Stimulated activated CD4-positive, alpha-beta T cell treated with anti-CD3 and anti-CD28 coated beads, Interleukin-2, amount 100 ng/mL, for 48 hours (primary cell): ENCODE measurements at regions not wholly inside any gene's neighbourhood (a gene's known extent, or its start where the extent isn't known, plus 50 kb on each side); places are given as distances from the start of the nearest gene placed in this dataset.

Experiments
- DNase-seq, 2 donors: peaks; one replicate each; pipeline ENCODE4 v3.0.0-alpha.2; 2020

- no peak for DNase-seq
Measured at GRCh38 chr7:47221826-47222225, 360.1 kb downstream of the TNS3 start.

GRCh38 chr7:47218378-47219176 is 363.3 kb downstream of the TNS3 start:
- DNase-seq: no peak

GRCh38 chr7:47217570-47218360 is 364.1 kb downstream of the TNS3 start:
- no peak for DNase-seq

GRCh38 chr7:47217086-47217485 is 364.8 kb downstream of the TNS3 start:
- DNase-seq: no peak

- DNase-seq: no peak
Measured at GRCh38 chr7:47216439-47216838, 365.5 kb downstream of the TNS3 start.

- no peak for DNase-seq
Measured at GRCh38 chr7:47215640-47216039, 366.3 kb downstream of the TNS3 start.

- no peak for DNase-seq
Measured at GRCh38 chr7:47215049-47215448, 366.9 kb downstream of the TNS3 start.

- DNase-seq: no peak
Measured at GRCh38 chr7:47213276-47213675, 368.6 kb downstream of the TNS3 start.

GRCh38 chr7:47211519-47211973 is 370.4 kb downstream of the TNS3 start:
- DNase-seq: no peak

DNA sequence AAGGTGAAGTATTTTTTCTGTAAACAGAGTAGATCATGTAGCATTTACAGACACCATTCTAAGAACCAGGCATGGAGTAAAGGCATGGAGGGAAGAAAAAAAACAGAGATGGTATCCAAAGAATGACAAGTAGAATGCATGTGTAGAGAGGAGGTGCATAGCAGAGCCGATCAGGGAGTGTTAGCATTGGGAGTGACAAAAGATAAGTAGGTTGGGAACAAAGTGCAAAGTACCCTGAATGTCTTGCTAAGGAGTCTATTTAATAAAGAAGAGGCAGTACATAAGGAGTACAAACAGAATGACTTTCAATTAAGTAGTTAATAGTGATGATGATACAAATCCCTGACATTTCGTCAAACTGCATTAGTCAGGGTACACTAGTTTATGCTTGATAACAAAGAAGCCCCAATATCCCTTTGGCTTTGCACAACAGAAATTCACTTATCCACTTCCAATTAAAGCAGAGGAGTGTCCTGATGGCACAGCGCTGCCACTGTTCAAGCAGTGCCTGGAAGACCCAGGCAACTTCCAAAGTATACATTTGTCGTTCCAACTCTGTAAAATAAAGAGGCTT is 371.5 kb downstream of the TNS3 start:
- no peak for DNase-seq

GRCh38 chr7:47207956-47208355 is 374.0 kb downstream of the TNS3 start:
- no peak for DNase-seq

DNA sequence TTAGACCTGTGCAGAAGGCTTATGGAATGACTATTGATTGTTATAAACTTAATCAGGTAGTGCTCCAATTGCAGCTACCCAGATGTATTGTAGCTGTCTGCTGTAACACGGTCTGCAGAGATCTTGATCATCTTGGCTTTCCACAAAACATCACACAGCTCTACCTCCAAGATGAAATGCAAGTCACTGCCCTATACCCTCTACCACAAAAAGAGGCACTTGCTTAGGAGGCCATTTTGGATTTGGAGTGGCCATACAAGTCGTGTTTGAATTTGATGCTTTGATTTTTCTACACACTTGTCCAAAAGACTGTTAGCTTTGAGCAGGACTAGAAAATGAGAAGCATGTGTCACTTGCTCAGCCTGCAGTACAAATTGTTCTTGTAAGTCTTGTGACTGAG is 377.2 kb downstream of the TNS3 start:
- DNase-seq: no peak

GRCh38 chr7:47202146-47202783 is 379.6 kb downstream of the TNS3 start:
- DNase-seq: no peak

- DNase-seq: no peak
Measured at GRCh38 chr7:47198159-47198558, 383.8 kb downstream of the TNS3 start.

DNA sequence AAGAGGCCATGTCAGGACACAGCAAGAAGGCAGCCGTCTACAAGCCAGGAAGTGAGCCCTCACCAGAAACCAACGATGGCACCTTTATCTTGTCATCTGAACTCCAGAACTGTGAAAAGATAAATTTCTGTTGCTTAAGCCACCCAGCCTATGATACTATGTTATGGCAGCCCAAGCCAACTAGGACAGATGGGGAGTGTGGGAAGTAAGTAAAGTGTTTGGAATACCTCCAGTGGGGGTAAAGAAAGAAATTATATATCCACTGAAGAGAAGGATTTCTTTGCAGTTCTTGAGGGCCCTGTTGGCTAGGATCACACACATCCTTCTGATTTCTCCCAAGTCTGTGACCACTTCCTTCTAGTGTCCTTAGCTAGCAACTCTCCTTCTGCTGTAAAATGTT is 384.4 kb downstream of the TNS3 start:
- DNase-seq: no peak

DNA sequence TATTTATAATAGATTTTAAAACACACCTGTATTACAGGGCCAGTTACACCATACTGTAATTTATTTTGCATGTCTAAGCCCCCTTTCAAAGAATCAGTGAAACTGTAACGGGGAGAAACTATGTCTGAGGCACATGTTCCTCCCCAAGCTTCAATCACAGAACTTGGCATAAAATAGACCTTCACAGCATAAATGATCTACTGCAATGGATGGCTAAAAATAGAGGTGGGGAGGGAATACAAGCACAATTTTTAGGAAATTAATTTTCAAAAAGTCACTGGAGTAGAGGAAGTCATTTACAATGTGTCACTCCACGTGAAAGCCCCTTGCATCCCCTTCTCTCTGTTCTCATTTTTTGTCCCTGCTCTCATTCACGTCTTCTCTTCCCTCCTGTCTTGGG is 385.2 kb downstream of the TNS3 start:
- DNase-seq: no peak

GRCh38 chr7:47196106-47196645 is 385.7 kb downstream of the TNS3 start:
- no peak for DNase-seq

DNA sequence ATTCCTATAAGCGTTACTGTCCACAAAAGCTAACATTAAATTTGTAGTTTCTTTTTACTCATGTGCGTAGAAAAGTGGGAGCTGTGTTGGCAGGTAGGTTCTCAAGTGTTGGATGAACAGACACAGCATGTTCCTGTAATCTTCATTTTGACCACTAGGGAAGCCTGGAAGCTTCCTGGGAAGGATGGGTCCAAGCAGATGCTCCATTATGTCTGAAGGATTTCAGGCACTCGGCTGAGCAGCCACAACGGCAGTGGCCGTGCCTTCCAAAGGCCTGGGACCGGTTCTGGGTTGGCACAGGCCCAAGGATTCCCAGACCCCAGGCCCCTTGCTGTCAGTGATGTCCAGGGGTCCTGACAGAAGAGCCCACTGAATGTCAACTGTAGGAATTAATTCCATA is 386.3 kb downstream of the TNS3 start:
- no peak for DNase-seq

GRCh38 chr7:47194516-47195057 is 387.3 kb downstream of the TNS3 start:
- no peak for DNase-seq

DNA sequence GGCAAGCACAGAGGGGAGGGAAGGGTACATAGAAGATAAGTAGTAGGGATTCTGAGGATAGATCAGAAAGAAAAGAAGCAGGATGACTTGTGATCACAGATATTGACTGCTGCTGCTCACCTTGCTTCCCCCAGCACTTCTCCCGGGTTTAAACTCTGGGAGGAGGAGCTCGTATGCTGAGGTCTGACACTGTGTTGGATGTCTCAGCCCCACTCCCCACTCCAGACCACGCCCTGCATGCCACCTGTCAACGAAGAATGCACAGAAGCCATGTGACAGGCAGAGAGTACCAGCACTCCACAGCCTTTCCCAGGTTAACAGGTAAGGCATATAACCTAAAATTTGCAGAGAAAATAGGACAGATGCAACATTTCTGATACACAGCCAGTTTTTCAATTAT is 388.9 kb downstream of the TNS3 start:
- no peak for DNase-seq

- no peak for DNase-seq
Measured at GRCh38 chr7:47191876-47192291, 390.0 kb downstream of the TNS3 start.

GRCh38 chr7:47191316-47191715 is 390.6 kb downstream of the TNS3 start:
- no peak for DNase-seq

GRCh38 chr7:47190462-47190861 is 391.4 kb downstream of the TNS3 start:
- no peak for DNase-seq
